A673 (cell line): ENCODE measurements at regions not wholly inside any gene's neighbourhood (a gene's known extent, or its start where the extent isn't known, plus 50 kb on each side); places are given as distances from the start of the nearest gene placed in this dataset.

Experiments used
- CTCF ChIP-seq: fragments of 300-800, 200-600 bp; sonication (generic); conservative IDR thresholded peaks from 2 replicates; pipeline ENCODE4 v1.5.1; 2017; ENCODE audit warnings: low read depth, mild to moderate bottlenecking, antibody characterized with exemption, low read length, moderate library complexity, mixed read lengths
- EZH2 ChIP-seq: fragments of 200-600 bp; sonication (generic); IDR thresholded peaks from 2 replicates; pipeline ENCODE4 v1.6.1; 2017; ENCODE audit warnings: borderline replicate concordance, low read depth, mild to moderate bottlenecking, mixed read lengths, antibody characterized with exemption, low read length; ENCODE audit not compliant: poor library complexity, severe bottlenecking

GRCh38 chr11:81839976-81840375 is 893.7 kb downstream of the FAM181B start:
- no peak for TF ChIP-seq CTCF
- no peak for TF ChIP-seq EZH2
